GM21717 (cell line): ENCODE measurements at regions not wholly inside any gene's neighbourhood (a gene's known extent, or its start where the extent isn't known, plus 50 kb on each side); places are given as distances from the start of the nearest gene placed in this dataset.
"Not testable (repeated sequence)": the region's sequence is repeated elsewhere in the genome, so short reads cannot be mapped to it uniquely, and the experiment has no call there.

Source experiments
- ATAC-seq: cut with Tn5 transposase; IDR thresholded peaks from one replicate; pipeline ENCODE4 v1.9.1; 2021; ENCODE audit warnings: mild to moderate bottlenecking, moderate library complexity; ENCODE audit not compliant: unreplicated experiment

DNA sequence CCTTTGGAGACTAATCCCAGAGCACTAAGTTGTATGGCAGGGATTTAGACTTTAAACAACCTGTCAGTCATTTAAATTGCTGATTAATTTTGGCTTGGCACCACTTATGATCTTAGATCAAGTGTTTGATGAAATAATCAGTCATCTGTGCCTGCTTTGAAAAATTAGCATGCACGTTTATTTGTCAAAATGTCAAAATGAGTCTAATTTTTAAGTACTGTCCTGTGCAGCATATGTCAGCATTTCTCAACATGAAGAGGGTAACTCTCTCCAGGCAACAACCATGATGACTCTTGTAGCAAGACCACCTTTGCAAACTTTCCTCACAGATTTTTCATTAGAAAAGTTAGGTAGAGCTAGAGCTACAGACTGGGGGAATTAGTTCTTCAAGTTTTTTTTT is 155.7 kb upstream of the GJE1 start:
- ATAC-seq: no peak

DNA sequence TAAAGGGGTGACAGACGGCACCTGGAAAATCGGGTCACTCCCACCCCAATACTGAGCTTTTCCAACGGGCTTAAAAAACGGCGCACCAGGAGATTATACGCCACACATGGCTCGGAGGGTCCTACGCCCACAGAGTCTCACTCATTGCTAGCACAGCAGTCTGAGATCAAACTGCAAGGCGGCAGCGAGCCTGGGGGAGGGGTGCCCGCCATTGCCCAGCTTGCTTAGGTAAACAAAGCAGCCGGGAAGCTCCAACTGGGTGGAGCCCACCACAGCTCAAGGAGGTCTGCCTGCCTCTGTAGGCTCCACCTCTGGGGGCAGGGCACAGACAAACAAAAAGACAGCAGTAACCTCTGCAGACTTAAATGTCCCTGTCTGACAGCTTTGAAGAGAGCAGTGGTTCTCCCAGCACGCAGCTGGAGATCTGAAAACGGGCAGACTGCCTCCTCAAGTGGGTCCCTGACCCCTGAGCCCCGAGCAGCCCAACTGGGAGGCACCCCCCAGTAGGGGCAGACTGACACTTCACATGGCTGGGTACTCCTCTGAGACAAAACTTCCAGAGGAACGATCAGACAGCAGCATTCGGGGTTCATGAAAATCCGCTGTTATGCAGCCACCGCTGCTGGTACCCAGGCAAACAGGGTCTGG is 162.8 kb upstream of the GJE1 start:
- not testable (repeated sequence) for ATAC-seq

DNA sequence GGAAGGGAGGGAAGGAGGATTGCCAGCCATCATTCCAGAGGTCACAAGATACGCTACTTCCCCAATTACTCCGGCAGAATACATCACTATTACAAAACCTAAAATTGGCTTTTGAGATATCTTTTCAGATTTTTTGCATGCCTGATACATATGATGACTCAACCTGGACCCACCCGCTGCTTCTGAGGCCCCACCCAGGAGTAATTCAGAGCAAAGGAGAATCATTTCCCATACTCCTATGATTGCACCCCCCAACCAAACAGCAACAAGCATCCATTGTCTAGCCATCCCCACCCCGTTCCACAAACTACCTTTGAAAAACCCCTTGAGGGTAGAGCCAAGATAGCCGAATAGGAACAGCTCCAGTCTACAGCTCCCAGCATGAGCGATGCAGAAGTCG is 163.5 kb upstream of the GJE1 start:
- ATAC-seq: no peak

DNA sequence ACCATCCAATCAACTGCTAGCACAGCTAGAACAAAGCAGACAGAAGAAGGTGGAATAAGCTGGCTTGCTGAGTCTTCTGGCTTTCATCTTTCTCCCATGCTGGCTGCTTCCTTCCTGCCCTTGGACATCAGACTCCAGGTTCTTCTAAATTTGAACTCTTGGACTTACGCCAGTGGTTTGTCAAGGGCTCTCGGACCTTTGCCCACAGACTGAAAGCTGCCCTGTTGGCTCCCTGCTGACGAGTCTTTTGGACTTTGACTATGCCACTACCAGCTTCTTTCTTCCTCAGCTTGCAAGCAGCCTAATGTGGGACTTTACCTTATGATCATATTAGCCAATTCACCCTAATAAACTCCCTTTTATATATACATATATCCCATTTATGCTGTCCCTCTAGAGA is 164.1 kb upstream of the GJE1 start:
- ATAC-seq: no peak

DNA sequence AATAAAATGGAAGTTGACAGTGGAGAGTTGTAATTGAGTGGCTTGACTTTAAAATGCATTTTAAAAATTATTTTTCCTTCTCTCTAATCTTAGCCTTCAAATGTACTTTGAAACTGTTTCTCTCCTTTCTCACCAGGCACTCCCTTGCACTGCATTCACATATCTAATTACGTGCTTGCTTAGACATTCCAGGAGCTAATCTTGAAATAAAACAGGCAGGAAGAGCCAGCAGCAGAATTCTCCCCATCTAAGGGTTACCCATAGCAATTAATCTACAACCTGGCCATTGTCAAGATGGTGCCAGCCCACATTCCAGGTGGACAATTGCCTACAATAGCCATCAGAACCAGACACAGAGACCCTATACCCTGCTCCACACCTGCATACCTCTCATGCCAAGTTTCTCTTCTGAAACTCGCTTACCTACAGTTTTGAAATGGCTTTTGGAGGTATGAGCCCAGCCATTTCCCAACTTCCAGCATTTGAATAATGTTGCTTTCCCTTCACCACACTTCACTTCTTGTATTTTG is 167.6 kb upstream of the GJE1 start:
- ATAC-seq: no peak

DNA sequence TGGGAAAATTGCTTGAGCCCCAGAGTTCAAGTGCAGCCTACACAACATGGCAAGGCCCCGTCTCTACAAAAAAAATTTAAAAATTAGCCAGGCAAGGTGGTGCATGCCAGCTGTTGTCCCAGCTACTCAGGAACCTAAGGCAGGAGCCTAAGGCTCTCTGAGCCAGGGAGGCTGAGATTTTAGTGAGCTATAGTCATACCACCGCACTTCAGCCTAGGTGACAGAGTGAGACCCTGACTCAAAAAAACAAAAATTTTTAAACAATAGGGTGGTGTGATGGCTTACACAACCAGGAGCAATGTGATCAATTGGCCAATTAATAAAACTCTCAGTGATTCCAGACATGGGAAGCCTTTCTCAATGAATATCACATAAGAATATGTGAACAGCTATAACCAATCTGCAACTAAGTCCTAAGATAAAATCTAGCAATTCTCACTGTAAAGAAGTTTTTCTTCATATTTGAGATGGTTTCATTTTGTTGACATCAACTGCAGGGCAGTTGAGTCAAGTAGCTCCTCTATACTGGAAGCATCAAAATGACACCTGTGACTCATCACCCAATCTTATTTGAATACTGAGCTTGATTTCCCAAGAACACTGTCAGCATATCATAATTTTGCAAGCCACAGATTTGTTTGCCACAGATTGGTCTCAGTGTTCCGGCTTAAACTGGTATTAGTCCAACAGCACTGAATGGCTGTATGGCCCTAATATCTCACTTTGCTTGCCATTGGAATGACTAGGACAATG is 169.0 kb upstream of the GJE1 start:
- no peak for ATAC-seq

DNA sequence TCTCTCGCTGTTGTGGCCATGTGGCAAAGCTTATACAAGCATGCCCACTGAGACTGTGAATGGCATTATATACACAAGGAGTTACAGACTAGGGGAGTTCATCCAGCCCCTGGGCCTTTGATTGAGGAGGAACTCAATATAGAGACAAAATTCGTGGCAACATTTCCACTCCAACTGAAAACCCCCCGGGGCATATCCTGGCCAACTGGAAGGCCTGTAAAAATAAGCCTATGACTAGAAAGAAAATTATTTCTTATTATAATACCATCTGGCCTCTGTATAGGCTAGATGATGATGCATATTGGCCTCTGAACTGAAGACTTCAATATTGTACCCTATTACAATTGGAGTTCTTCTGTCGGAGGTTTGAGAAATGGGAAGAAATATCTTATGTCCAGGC is 175.5 kb upstream of the GJE1 start:
- no peak for ATAC-seq

DNA sequence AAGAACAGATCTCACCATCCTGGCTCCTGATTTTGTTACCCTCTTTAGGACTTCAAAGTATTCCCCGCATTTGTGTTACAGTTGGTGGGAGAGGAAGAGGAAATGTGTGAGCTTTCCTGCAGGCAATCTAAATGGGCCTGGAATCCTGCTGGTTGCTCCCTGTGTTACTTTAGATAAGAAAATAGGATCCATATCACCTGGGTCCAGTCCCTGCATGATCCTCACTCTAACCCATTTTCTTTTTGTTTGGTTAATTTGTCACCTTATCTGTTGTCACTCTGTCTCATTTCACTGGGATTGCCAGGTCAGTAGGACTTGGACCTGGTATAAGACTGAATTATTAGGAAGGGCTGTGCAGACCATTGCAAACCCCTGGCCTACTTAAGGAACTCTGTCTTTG is 175.9 kb upstream of the GJE1 start:
- no peak for ATAC-seq

DNA sequence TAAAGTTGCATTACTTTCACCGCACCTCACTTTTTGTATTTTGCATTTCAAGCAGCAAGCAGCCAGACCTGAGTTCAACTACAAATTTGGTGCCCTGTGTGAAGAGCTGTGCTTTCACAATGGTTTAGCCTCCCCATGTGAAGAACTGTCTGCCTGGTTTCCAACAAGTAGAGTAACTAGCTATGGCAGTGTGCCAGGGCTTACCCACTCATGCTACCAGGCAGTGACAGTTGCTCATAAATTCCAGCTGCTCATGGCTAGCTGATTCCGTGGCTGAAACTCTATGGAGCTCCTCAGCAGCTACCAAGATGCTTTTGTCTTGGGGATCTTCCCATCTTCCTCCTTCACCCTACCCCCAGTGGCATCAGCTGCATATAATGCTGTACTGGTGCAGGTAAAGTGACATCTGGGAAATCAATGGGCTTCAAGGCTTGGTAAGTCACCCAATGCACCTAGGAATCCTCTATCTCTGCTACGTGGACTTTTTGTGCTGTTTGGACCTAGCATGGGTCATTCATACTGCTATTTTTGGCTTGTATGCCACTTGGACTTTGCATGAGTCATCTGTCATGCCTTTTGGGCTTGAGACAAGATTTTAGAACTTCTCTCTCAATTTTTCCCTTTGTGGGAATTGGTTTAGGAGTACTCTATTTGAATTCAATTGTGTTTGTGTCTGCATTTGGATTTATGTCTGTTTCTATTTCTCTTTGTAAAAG is 176.5 kb upstream of the GJE1 start:
- no peak for ATAC-seq

DNA sequence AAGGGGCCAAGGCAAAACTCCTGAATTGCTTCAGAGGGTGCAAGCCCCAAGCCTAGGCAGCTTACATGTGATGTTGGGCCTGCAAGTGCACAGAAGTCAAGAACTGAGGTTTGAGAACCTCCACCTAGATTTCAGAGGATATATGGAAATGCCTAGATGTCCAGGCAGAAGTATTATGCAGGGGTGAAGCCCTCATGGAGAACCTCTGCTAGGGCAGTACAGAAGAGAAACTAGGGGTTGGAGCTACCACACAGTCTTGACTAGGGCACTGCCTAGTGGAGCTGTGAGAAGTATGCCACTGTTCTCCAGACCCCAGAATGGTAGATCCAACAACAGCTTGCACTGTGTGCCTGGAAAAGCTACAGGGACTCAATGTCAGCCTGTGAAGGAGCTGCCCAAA is 179.7 kb upstream of the GJE1 start:
- ATAC-seq: no peak

DNA sequence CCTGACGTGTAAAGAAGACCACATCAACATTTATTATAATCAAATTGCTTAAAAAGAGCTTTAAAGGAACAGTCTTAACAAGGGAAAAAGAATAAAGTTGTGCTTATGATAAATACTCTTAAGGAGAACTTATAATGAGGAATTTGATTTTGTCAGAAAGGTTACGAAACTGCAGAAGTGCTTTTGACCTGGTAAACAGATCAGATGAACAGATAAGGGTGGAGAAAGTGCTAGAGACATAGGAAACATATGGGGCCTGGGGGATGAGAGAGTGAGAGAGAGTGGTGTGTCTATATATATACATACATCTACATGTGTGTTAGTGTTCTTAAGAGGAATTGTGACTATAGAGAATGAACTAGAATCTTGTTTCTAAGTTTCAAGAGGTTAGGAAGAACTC is 186.2 kb upstream of the GJE1 start:
- no peak for ATAC-seq

DNA sequence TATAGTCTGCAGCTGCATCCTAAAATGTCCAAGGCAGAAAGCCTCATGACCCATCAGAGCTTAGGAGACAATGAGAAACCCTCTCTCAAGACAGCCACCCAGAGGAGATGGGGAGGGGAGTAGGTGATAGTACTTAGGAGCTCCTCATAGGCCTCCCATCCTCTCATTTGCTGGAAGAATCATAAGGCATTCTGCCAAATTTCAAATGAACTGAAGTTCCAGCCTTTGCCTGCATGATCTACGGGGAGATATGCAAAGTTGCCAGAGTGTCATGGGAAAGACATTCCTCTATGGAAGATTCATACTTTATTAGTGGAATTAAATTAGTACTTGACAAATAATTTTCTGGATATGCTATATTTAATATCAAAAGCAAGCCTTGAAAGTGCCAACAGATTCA is 194.1 kb upstream of the GJE1 start:
- no peak for ATAC-seq

DNA sequence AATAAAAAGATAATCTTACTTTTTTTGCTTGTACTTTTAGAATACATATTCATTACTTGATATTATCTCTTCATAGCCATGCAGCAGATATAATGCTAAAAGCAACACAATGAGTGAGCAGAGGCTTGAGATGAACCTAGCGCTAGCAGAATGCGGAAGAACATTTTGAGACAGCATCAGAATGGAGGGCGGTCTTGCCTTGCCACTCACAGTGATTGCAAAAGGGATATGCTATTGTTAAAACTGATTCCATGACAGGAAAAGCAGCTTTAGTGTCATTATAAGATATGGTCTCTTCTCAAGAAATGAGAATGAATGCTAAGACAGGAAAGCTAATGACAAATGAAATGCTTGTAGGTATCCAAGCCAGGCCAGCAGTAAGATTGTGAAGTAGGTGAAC is 200.0 kb upstream of the GJE1 start:
- ATAC-seq: no peak

DNA sequence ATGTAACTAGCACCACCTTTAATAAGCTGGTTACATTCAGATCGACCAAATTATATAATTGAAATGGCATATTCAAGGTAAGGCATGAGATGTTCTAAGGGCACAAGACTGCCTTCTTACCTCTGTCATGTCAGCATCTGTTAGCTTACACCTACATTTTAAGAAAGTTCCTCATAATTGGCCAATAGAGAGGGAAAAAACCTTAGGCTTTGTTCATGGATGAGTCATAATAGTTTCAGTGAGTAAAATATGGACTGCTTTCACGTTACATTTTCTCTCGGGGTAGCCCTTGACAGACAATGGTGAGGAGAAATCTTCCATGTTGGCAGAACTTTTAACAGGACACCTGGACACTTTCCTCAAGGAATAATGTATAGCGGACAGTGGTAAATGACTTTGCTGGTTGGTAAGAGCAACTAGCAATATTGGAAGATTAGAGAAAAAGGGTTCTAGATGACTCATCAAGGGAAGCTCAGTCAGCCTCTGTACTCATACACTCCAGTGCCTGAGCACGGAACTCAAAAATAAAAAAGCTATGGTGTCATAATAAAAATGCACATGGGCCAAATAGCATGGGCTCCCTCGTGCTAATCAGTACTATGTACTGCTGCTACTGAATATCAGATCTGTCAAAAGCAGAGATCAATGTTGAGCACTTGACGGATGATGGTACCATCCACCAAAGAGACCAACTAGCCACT is 206.4 kb upstream of the GJE1 start:
- ATAC-seq: peak; percentile 87

DNA sequence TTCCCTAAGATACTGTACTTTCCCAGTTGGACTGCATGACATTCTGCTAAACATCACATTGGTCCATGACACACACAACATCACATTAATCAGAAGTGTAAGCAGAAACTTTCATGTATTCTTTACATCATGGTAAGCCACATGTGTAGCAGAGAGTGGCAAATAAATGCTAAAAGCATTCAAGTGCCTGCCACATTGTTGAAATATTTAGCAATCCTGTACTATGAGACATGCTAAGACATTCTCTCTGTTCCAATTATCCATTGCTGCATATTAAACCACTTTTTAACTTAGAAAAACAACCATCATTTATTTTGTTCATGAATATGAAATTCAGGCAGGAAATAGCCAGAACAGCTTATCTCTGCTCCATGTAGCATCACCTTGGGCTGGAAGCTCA is 207.7 kb upstream of the GJE1 start:
- ATAC-seq: no peak

DNA sequence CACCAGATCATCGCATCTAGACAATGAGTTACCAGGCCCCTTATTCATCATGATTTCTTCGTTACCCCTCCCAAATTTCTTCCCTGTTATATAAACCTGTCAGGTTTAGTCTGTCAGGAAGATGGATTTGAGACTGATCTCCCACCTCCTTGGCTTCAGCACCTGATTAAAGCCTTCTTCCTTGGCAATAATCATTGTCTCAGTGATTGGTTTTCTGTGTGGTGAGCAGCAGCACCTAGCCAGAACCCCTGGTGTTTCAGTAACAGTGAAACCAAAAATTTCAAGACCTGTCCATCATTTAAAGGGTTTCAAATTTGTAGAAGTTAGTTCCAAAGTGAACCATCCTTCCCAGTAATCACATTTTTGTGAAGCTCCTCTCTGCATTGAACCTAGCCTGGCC is 209.8 kb upstream of the GJE1 start:
- ATAC-seq: no peak

DNA sequence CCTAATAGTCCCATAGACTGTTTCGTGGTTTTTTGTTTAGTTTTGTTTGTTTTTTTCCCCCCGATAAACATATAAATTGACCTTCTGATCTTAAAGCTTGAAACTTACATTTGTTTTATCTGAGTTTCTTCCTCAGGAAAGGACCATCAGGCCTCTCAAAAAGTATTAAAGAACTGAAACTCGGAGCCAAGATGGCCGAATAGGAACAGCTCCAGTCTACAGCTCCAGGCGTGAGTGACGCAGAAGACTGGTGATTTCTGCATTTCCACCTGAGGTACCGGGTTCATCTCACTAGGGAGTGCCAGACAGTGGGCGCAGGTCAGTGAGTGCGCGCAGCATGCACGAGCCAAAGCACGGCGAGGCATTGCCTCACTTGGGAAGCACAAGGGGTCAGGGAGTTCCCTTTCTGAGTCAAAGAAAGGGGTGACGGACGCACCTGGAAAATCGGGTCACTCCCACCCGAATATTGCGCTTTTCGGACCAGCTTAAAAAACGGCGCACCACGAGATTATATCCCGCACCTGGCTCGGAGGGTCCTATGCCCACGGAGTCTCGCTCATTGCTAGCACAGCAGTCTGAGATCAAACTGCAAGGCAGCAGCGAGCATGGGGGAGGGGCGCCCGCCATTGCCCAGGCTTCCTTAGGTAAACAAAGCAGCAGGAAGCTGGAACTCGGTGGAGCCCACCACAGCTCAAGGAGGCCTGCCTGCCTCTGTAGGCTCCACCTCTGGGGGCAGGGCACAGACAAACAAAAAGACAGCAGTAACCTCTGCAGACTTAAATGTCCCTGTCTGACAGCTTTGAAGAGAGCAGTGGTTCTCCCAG is 215.8 kb upstream of the GJE1 start:
- ATAC-seq: not testable (repeated sequence)

DNA sequence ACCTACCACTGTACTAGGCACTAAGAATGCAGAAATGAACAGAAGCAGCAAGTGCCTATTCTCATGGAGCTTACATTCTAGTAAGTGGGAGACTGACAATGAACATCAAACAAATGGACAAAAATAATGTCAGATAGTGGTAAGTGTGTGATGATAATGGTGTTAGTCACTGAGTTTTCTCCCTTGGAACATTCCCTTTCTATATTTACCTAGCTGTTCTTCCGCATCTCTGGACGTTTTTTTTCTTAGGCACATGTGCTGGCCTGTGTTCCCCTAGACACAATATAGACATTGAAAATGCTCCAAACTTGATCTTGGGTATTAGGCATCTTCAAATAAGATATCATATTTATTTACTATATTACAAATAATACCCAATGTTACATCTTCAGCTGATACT is 218.1 kb upstream of the GJE1 start:
- no peak for ATAC-seq

DNA sequence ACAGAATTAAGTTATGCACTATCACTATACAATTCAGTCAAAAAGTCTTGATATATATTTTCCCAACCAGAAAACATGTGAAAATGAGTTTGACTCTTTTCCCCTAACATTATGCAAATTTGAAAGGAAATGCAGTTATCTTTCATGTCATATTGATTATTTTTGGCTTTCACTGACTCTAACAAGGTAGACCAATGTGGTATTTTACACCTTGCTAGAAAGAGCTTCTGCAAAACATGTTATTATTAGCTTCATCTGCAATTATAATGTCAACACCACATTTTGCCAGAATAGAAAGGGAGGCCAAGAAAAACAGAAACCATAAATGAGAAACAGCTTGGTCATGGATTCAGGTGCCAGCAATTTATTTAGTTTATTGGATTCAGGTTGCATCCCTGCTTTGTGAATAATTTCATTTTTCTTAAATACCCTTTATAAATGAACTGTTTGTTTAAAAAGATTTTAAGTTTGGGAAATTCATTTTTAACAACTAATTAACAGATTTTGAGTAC is 226.1 kb upstream of the GJE1 start:
- no peak for ATAC-seq

DNA sequence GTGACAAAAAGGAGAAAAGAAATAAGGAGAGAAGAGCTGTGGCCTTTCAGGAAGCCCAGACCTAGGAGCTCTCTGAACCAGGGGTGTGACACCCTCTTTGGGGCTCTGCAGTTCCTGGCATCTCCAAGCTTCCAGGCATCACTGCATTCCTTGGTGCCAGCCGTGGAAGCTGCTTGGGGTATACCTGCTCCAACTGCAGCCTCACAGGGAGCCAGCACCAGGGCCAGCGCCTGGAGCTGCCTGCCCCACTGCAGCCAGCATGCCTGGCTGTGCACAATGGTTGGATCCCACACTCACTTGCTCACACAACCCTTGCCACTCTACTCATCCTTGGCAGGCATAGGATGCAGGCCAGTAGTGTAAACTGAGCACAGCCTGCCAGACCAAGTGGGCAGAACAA is 242.1 kb upstream of the GJE1 start:
- ATAC-seq: no peak
